HG03196 (cell line): ENCODE measurements at regions not wholly inside any gene's neighbourhood (a gene's known extent, or its start where the extent isn't known, plus 50 kb on each side); places are given as distances from the start of the nearest gene placed in this dataset.
"Not testable (repeated sequence)": the region's sequence is repeated elsewhere in the genome, so short reads cannot be mapped to it uniquely, and the experiment has no call there.

Experiments used
- ATAC-seq: cut with Tn5 transposase; IDR thresholded peaks from one replicate; pipeline ENCODE4 v1.9.1; 2021; ENCODE audit not compliant: unreplicated experiment

DNA sequence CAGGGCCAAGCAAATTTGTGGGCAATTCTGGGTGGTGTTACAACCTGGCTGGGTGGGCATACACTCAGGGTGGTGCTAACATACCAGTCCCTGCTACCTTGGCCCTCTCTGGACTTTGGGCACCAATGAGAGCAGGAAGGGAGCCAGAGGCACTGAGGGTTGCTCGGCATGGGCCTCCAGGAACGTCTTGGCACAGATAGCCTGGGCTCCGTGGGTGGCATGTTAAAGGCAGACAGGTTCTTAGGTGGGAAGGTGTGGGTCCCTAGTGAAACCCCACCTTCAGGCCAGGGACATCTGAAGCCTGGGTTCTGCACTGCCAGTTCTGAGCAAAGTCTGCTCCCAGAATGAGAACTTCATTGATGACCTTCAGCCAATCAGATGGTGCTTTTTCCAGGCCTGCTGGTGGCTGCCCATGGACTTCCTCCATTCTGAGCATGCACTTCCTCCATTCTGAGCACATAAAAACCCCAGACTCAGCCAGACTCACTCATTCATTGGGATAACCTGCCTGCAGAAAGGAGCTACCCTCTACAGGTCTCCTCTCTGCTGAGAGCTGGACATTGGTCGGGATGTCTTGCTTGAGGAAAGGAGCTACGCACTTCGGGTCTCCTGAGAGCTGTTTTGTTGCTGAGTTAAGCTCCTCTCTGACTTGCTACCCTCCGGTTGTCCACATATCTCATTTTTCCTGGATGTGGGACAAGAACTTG, 2567.1 kb downstream of the PCDH9 start:
- ATAC-seq = no peak

DNA sequence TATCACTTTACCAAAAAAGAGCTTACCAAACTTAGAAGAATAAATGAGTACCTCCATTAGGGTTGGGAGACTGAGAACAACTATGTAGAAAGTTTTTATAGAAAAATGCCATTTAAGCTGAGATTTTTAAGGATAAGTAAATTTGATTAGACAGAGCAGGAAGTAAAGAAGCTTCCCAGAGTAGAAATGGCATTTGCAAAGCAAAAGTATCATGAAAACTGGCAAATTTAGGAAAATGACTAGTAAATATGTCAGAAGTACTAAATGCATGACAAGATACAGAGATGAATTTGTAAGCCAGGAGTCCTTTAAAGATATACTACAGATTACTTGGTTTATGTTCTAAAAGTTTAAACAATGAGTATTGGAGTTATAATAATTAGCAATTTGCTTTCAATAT, 2581.8 kb downstream of the PCDH9 start:
- ATAC-seq = no peak

DNA sequence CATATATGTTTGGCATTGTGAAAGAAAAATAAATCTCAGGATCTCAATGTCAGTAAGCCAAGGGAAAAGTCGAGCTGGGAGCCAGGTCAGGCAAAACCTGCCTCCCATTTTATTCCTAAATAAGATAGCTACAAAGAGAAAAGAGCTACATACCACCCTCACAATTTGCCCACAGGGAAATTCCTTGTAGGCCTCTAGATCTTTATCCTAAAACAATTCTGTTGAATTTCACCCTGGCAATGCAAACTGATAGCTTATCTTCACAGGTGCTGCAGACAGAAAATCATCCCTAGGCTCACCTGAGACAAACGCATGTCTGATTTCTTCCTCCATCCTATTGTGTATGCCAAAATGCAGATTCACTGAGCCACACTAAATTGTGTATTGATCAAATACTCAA, 2587.1 kb downstream of the PCDH9 start:
- ATAC-seq = no peak

DNA sequence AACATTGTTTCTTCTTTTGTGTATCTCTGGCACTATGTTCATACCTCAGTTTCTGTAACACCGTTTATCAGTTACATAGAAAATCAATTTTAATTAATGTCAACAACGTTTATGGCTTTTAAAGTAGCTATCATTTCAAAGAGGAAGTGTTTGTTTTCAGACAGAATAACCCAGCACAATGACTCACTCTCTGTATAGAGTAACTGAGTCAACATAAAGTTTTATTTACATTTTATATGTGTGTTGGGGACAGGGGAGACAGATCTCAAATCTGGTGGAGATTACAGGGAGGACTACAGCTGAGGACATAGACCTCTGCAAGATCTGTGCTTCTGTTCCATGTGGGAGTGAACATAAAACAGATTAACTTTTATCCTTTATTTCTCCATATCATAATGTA, 2590.1 kb downstream of the PCDH9 start:
- no peak for ATAC-seq

DNA sequence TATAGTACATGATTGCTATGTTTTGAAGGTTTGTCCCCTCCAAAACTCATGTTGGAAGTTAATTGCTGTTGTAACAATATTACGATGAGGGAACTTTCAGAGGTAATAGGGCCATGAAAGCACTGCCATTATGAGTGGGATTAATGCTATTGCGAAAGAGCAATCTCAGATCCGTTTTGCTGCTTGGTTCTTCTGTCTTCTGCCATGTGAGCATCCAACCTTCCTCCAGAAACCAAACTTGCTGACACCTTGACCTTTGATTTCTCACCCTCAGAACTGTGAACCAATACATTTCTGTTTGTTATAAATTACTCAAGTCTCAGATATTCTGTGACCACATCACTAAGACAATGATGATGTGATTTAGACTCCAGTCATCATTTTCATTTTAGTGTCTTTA, 2590.9 kb downstream of the PCDH9 start:
- ATAC-seq = no peak

DNA sequence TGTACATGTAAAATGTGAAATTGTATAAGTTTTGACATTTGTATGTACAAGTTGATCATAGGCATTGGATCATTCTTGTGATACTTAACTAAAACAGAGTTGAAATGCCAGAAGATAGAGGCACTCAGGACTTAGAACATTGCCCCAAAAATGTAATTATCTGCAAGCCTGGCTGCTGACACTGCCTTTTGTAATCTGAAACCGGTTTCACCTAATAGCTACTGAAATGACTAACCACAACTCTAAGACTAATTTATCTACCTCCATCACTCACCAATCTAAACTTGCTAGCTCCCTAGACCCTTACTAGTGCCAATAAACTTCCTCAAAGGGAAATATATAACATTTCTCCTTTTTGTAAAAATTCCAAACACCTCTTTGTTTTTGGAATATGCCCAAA, 2596.2 kb downstream of the PCDH9 start:
- no peak for ATAC-seq

DNA sequence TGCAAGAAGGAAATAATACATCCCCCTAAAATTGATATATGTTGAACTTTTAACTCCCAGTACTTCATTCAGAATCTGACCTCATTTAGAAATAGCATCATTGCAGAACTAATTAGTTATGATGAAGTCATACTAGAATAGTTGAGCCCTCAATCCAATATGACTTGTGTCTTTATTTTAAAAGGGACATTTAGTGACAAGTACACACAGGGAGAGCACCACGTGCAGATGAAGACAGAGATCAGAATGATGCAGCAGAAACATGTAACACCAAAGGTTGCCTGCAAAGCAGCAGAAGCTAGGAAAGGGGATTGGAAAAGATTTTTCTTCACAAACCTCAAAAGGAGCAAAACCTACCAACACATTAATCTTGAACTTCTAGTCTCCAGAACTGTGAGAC, 2602.5 kb downstream of the PCDH9 start:
- no peak for ATAC-seq

DNA sequence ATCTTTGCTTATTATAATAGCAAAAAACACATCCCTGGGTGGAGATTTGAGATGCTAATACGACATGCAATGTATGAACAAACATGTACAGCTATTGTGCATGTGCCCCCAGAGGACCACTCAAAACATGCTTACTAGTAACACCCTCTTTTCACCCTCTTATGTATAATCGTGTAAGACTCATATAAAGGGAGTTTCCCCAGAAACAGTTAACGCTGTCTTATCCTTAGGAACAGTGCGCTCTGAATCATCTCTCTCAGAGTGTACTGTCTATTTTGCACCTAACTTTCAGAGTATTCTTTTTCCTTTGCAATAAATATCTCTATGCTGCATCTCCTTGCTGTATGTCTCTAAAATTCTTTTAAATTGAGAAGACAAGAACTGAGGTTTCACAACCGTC, 2604.0 kb downstream of the PCDH9 start:
- ATAC-seq = no peak

DNA sequence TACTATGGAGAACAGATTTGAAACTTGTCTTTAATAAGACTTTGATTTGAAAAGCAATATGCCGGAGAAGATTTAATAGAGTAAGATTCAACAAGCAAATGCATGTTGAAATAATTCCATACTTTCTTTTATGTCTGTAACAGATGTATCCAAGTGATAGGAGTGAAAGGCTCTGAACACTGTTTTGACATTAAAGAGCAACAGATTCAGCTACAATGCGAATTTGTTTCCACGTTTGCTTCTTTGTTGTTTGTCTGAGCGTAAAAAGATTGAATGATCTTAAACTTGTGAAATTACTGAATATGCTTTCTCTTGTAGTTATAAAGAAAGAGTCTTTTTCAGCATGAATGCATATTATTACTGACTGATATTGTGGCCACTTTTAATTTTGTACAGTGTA, 2612.9 kb downstream of the PCDH9 start:
- ATAC-seq = no peak

DNA sequence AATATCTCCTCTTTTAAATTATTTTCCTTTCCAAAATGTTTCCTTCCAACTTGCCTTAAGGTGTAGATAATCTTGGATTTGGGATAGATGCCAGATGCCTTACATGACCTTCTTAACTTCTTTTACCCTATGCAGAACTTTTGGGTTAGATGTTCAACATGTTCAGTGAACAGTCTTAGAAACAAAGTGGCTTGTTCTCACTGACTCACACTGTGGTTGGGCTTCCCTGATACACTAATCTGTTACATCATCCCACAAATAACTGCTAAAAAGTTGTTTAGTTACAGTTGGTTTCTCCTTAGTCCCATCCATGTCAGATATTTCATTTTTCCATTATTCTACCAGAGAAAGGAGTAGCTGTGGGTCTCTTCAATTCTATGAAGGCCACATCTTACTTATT, 2638.2 kb downstream of the PCDH9 start:
- ATAC-seq = no peak

DNA sequence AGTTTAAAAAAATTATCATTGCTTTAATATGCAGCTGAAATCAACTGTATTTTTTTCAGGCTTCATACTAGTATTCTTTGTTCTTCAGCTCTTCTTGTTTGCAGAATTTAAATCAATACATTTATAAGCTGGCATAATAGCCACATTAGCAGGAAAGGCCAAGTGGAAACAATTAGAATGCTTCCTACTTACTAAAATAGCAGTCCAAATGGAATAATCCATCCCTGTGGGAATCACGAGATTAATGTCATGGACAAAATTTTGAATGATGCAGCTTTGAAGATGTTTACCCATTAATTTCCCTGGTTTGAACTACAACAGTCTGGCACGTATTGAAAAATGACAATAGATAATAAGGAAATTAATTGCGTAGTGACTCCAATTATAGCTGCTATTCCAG, 2650.8 kb downstream of the PCDH9 start:
- ATAC-seq = no peak

DNA sequence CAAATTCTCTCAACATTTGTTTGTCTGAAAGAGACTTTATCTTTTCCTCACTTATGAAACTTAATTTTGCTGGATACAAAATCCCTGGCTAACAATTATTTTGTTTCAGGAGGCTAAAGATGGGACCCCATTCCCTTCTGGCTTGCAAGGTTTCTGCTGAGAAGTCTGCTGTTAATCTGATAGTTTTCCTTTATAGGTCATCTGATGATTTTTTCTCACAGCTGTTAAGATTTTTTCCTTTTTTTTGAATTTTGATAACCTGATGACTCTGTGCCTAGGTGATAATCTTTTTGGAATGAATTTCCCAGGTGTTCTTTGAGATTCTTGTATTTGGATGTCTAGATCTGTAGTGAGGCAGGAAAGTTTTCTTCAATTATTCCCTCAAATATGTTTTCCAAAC, 2661.4 kb downstream of the PCDH9 start:
- no peak for ATAC-seq

DNA sequence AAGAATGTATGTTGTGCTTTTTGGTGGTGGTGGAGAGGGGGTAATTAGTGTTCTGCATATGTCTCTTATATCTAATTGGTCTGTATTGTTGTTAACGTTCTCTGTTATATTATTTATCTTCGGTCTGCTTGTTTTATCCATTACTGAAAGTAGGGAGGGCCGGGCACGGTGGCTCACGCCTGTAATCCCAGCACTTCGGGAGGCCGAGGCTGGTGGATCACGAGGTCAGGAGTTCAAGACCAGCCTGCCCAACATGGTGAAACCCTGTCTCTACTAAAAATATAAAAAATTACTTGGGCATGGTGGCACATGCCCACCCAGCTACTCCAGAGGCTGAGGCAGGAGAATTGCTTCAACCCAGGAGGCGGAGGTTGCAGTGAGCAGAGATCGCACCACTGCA, 2672.1 kb downstream of the PCDH9 start:
- ATAC-seq = not testable (repeated sequence)

DNA sequence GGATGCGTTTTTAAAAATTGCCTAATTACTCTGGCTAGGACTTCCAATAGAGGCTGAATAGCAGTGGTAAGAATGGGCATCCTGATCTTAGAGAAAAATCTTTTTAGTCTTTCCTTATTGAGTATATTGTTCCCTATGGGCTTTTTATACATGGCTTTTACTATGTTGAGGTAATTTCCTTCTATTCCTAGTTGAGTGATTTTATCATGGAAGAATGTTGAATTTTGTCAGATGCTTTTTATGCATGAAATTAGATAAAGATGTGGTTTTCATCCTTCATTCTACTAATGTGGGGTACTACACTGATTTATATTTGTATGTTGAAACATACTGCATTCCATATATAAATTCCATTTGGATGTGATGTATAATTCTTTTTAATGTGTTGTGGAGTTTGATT, 2673.8 kb downstream of the PCDH9 start:
- ATAC-seq = no peak

DNA sequence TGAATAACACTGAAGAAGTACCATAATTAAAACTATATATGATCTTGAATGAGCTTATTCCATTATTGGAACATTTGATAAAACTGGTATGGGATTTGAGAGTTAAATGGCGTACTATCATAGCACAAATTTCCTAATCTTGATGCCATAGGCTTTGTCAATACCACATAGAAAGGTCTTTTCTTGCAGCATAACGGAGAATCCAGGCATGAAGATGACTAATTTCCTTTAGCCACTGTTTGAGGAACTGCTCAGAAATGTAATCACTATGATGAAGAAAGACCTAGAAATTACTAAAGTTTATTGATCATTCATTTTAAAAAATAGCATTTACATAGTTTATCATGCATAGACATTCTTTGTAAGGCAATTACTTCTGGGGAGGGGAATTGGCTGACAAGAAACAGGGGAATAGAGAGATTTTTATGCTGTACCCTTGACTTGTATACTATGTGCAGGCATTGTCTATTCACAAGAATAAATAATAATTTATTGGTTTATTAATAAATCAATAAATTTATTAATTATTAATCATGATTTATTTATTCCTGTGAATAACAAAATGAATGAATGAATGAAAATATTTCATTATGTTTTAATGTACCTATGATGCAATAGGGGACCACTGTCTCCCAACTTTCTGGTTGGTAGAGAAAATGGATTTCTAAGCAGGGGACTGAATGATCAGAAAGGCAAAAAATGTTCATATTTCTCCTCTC, 2676.6 kb downstream of the PCDH9 start:
- ATAC-seq = no peak

DNA sequence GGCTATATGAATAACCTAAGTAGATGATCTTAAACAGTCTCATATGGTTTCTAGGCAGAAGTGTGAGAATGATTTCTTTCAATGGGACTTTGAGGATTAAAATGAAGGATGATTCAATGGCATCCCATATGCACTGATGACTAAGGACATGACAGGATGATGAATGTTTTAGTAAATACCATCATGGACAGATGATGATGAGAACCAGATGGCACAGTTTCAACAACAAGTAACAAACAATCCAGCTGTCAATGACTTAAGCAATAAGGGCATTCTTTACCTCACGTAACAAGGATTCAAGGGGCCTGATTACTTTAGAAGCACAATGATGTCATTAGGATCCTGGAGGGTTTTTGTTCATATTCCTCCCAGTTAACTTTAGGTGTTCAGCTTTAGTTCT, 2678.4 kb downstream of the PCDH9 start:
- ATAC-seq = no peak

DNA sequence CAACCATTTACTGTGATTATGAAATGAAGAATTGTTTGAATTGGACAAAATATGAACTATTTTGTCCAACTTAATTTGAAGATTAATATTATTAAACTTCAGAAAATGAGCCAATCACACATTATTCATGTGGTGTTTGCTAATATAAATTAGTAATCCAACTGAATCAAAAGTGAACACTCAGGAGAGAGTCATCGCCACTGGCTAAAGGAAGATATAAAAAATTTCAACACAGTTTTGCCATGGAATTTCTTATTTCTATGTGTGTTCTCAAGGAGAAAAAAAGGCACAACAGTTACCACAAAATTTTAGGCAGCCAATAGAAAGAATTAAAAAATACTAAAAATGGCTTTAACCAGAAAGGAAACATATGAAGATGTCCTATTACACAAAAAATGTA, 2683.8 kb downstream of the PCDH9 start:
- ATAC-seq = no peak

DNA sequence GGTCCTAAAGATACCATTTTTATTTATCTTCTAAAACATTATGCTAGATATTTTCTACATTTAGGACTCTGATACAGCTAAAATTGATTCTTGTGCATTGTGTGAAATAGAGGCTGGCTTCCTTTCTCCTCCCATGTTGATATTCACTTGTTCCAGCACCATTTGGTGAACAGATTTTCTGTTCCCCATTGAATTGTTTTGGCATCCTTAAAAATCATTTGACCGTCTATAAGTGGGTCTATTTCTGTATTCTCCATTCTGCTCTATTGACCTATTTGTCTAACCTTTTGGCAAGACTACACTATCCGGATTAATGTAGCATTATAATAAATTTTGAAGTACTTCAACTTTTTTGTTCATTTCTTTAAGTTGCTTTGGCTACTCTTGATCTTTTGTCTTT, 2689.2 kb downstream of the PCDH9 start:
- no peak for ATAC-seq

DNA sequence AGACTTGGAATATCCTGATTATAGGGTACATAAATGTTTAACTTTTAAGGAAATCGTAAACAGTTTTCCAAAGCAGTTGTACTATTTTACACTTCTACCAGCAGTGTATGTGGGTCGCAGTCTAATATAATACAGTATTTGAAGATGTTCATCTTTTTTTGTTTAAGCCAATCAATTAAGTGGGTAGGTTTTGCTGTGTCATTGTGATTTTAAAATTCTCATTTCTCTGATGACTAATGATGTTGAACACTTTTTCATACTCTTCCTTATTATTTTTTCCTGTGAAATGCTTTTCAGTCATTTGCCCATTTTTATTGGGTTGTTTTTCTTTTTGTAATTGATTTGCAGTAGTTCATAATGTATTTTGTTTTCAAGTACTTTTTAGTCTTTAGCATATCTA, 2689.7 kb downstream of the PCDH9 start:
- no peak for ATAC-seq

DNA sequence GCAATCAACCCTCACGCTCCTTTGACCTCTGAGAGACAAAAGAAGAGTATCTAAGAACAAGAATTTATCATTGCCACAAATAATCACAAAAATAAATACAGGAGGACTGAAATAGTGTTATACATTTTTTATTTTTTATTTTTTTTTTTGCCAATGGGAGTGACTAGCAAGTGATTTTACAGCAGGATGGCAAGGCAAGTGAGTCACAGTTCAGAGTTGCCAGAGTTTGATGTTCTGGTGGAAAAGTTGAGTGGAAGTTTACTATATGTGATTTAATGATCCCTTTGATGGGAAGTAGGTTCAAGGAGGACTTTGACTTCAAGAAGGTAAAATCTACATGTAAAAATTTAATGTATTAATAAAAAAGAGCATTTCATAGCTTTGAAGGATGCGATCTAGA, 2691.4 kb downstream of the PCDH9 start:
- no peak for ATAC-seq

DNA sequence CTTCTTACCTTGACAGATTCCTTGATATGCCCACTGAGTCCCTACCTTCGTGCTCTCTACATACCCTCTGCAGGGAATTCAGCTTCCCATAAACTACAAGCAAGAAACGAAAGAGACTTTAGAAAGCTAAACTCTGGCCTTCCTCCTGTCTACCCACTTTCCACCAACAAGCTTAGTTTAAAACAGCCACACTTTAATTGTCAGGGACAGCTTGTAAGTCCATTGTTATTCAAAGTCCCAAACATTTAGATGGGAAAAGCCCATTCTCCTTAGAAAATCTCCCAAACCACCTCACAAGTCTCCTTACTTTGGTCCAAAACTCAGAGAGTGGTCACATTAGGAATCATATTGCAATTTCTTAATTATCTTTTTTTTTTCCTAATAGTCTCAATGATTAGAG, 2695.8 kb downstream of the PCDH9 start:
- no peak for ATAC-seq

DNA sequence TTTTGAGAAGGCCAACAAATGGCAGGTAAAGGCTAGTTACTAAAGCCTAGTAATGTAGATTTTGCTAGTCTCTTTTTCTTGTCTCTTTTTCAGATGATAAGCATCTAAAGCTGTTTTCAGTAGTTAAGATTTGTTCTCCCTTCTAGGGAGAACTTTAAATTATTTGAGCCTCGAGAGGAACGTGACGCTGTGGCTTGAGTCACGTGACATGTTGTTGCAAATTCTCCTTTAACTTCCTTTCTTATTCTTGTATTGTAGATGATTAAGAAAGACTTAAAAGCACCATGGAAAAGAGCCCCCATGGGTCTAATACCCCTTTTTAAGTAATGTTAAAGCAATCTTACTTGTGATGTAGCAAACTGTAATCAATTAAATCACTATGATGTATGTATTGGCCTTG, 2698.7 kb downstream of the PCDH9 start:
- ATAC-seq = no peak
